ENCODE measurements at regions not wholly inside any gene's neighbourhood (a gene's known extent, or its start where the extent isn't known, plus 50 kb on each side); places are given as distances from the start of the nearest gene placed in this dataset.
"Not testable (repeated sequence)": the region's sequence is repeated elsewhere in the genome, so short reads cannot be mapped to it uniquely, and the experiment has no call there.

GRCh38 chr15:31673263-31673662 lies 346.6 kb downstream of the KLF13 start:
- H3K36me3 Mint-ChIP-seq; ATAC-seq; H3K9me3 Mint-ChIP-seq; H3K27ac Mint-ChIP-seq; DNase-seq (ENCODE audit: low spot score in 2 of 2): not testable (repeated sequence)

- not testable (repeated sequence) for ATAC-seq, H3K36me3 Mint-ChIP-seq, H3K9me3 Mint-ChIP-seq
These were observed 348.6 kb upstream of the CHRNA7 start for GRCh38 chr15:31681529-31682259.

GRCh38 chr15:31687088-31687487 lies 343.2 kb upstream of the CHRNA7 start:
- not testable (repeated sequence) for DNase-seq (ENCODE audit: low spot score in 2 of 2); ATAC-seq; H3K9me3 Mint-ChIP-seq; H3K27ac Mint-ChIP-seq; H3K36me3 Mint-ChIP-seq

More at GRCh38 chr15:31681529-31682259, 348.6 kb upstream of the CHRNA7 start:
- DNase-seq (ENCODE audit: low spot score in 2 of 2); H3K27ac Mint-ChIP-seq: not testable (repeated sequence)

DNA sequence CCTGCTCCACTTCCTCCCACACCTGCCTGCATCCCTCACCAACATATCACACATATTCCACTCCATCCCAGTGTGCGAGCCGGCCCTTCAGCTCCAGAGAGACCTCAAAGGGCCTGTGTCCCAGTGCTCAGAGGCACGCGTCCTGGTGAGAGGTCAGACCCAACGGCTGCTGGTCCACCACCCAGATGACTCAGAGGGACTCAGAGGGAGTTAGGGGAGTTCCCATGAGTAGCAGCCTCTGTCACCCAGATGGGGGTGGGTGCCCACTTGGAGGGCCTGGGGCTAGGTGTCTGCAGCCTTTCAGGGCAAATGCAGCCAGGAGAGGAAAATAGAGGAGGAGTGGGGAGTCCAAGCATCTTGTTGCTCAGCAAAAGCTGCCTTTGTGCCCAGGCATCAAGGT lies 333.8 kb upstream of the CHRNA7 start:
- H3K27ac Mint-ChIP-seq; H3K9me3 Mint-ChIP-seq; H3K36me3 Mint-ChIP-seq; DNase-seq (ENCODE audit: low spot score in 2 of 2); ATAC-seq: not testable (repeated sequence)

- not testable (repeated sequence) for DNase-seq (ENCODE audit: low spot score in 2 of 2); H3K27ac Mint-ChIP-seq; ATAC-seq; H3K9me3 Mint-ChIP-seq; H3K36me3 Mint-ChIP-seq
These were observed 325.1 kb upstream of the CHRNA7 start for GRCh38 chr15:31705076-31705678.

DNA sequence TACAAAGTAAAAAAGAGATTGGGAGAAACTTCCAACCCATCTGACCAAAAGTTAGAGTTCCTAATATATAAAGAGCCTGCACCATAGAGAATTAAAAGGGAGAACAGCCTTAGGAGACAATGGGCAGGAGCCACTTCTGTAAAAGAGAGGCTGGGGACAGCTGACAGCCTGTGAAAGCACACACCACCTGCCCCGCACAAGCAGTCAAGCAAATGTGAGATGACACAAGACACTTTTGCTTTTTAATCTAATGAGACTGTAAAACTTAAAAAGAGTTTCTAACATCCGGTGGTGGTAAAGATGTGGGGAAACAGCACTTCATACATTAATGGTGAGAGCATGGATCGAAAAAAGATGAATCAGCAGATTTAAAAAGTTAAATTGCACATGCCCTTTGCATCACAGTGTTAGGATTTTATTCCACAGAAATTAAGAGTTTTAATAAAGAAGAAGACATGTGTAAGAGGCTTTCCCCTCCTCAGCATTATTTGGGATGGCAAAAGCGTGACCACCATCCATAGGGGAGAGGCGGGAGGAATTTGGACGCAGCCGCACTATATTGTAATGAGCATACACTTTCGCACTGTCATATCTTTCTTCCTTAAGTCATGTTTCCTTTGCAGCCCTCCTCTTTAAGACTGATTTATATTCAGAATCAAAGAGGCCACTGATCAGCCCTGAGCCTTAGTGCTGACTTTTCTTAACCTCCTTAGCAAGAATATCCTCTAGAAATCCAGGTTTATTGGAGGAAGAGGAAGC lies 322.2 kb upstream of the CHRNA7 start:
- H3K27ac Mint-ChIP-seq; H3K36me3 Mint-ChIP-seq; DNase-seq (ENCODE audit: low spot score in 2 of 2); H3K9me3 Mint-ChIP-seq: not testable (repeated sequence)
- ATAC-seq, result peak; percentile 59 to 73

GRCh38 chr15:31708703-31709327 lies 321.5 kb upstream of the CHRNA7 start:
- not testable (repeated sequence) for H3K36me3 Mint-ChIP-seq; H3K27ac Mint-ChIP-seq; DNase-seq (ENCODE audit: low spot score in 2 of 2); H3K9me3 Mint-ChIP-seq
- peak; percentile 81 to 86 for ATAC-seq

GRCh38 chr15:31709479-31709878 lies 320.8 kb upstream of the CHRNA7 start:
- H3K9me3 Mint-ChIP-seq; ATAC-seq; DNase-seq (ENCODE audit: low spot score in 2 of 2); H3K36me3 Mint-ChIP-seq; H3K27ac Mint-ChIP-seq: not testable (repeated sequence)

DNA sequence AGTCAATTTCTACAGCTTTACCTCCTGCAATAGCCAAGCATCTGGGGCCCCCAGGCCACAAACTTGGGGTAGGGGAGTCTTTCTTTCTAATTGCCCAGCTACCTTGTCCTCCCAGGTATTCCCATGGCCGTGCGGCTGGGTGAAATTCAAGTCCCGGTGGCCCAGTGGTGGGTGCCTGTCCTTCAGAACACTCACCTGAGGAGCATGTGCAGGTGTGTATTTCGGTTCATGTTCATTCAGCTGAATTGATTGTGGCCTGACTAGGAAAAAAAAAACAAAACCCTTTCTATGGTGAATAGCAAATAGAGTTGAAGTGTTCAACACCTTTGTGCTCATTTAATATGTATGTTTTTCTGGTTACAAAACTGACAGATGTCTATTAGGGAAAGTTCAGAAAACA lies 319.5 kb upstream of the CHRNA7 start:
- not testable (repeated sequence) for ATAC-seq; H3K9me3 Mint-ChIP-seq; H3K27ac Mint-ChIP-seq; H3K36me3 Mint-ChIP-seq; DNase-seq (ENCODE audit: low spot score in 2 of 2)

DNA sequence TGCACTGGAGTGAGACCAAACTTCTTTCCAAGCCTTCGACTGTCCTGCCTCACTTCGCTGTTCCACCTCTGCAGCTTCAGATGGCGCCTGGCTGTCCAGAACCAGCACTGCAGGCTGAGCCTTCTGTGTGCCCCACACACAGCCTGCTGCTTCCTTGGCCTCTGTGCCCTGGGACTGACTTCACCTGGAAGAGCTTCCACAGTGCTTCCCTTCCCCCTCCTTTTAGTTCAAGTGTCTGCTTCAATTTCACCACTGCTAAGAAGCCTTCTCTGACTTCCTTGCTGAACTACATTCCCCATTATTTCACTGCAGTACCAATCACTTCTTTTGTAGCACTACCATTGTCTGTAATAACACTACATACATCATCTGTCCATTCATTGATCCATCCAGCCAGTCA lies 315.1 kb upstream of the CHRNA7 start:
- ATAC-seq, H3K27ac Mint-ChIP-seq: not testable (repeated sequence)

GRCh38 chr15:31718625-31719024 lies 311.7 kb upstream of the CHRNA7 start:
- not testable (repeated sequence) for DNase-seq (ENCODE audit: low spot score in 2 of 2); ATAC-seq; H3K36me3 Mint-ChIP-seq; H3K27ac Mint-ChIP-seq; H3K9me3 Mint-ChIP-seq

More for the DNA sequence above, 315.1 kb upstream of the CHRNA7 start:
- H3K9me3 Mint-ChIP-seq; H3K36me3 Mint-ChIP-seq; DNase-seq (ENCODE audit: low spot score in 2 of 2): not testable (repeated sequence)

DNA sequence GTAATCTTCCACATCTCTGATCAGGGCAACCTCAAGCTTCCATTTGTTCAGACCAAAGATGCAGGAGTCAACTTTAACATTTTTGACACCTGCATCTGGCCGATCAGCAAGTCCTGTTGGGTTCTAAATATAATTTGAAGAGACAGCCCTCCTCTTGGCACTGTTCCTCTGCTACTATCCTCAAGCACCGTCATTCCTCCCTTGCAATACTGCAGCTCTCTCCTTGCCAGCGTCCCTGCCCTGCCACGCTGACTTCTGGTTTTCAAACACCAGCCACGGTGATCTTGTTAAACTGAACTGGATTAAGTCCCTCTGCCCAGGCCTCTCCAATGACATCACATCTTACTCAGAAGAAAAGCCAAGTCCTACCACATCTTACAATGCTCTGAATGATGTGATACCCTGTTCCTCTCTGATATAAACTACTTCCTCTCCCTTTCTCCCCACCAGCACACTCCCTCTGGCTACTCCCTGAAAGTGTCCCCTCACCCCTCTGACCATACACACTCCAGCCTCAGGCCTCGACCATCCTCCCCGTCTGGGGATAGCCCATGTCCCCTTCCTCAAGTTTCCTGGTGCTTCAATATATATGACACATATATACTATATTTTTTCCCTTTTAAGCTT lies 310.8 kb upstream of the CHRNA7 start:
- not testable (repeated sequence) for H3K36me3 Mint-ChIP-seq, ATAC-seq
- peak overlapping the region in 1 of 2 donors; percentile 29 for H3K27ac Mint-ChIP-seq

GRCh38 chr15:31723019-31723418 lies 307.3 kb upstream of the CHRNA7 start:
- ATAC-seq; H3K27ac Mint-ChIP-seq; DNase-seq (ENCODE audit: low spot score in 2 of 2); H3K9me3 Mint-ChIP-seq; H3K36me3 Mint-ChIP-seq: not testable (repeated sequence)

More for the DNA sequence above, 310.8 kb upstream of the CHRNA7 start:
- DNase-seq (ENCODE audit: low spot score in 2 of 2); H3K9me3 Mint-ChIP-seq: not testable (repeated sequence)

DNA sequence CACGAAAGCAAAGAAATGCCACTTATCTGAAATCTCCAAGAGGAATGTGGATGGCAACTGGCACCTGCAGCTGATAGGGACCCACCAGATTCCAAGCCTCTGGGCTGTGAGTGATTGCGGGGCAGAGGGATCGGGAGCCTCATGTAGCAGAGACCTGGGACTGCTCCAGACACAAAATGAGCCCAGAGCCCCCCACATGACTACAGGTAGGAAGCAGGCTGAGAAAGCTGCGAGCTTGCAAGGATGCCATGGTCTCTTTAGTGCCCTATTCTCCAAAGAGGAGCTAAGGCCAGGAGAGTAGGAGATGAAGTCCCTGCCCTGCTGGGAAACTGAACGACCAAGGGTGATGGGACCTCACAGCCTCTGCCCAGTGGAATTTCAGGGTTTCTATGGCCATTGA lies 305.4 kb upstream of the CHRNA7 start:
- not testable (repeated sequence) for H3K9me3 Mint-ChIP-seq; H3K27ac Mint-ChIP-seq; DNase-seq (ENCODE audit: low spot score in 2 of 2); H3K36me3 Mint-ChIP-seq; ATAC-seq

DNA sequence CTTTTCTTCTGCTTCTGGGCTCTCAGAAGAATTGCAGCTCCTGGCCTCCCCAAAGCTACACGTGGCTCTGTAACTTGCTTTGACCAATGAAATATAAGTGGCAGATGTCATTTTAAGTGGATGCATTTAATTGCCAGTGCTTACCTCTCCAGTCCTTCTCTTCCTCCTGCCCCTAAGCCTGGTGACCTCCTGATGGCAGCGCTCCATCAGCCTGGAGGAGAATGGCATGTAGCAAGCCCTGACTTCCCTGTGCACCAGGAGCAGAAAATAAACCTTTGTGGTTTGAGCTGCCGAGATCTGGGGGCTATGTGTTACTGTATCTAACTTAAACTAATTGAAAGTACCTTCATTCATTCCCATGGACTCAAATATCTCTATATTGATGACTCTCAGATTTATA lies 304.7 kb upstream of the CHRNA7 start:
- not testable (repeated sequence) for H3K27ac Mint-ChIP-seq; DNase-seq (ENCODE audit: low spot score in 2 of 2); H3K9me3 Mint-ChIP-seq; ATAC-seq; H3K36me3 Mint-ChIP-seq

- H3K27ac Mint-ChIP-seq, result no peak overlapping the region
- DNase-seq (ENCODE audit: low spot score in 2 of 2) (no peak), ATAC-seq (no peak)
- H3K36me3 Mint-ChIP-seq, result no peaks in the 10 kb centered on the region
- H3K9me3 Mint-ChIP-seq, result peaks cover 4 to 8% of the 10 kb centered on the region in 2 donors
These were observed 302.7 kb upstream of the CHRNA7 start for GRCh38 chr15:31727612-31728011.

All from activated naive CD4-positive, alpha-beta T cell treated with anti-CD3 and anti-CD28 coated beads, Interleukin-2, amount 50 U/mL, for 72 hours (primary cell).